Vagina (tissue), 2 donors: ENCODE measurements at regions not wholly inside any gene's neighbourhood (a gene's known extent, or its start where the extent isn't known, plus 50 kb on each side); places are given as distances from the start of the nearest gene placed in this dataset.
"Not testable (repeated sequence)": the region's sequence is repeated elsewhere in the genome, so short reads cannot be mapped to it uniquely, and the experiment has no call there.

Source experiments
- DNase-seq, 2 donors: peaks; one replicate each; pipeline ENCODE4 v3.0.0-alpha.2; 2017; ENCODE audit errors: extremely low spot score in 2 of 2
- H3K27ac ChIP-seq: fragments of 200-600 bp; sonication (generic); one replicate; pipeline ENCODE4 v1.5.1; 2019
- H3K27me3 ChIP-seq: fragments of 200-600 bp; sonication (generic); one replicate; pipeline ENCODE4 v1.5.1; 2019
- H3K36me3 ChIP-seq, 2 donors: fragments of 200-600 bp; sonication (generic); one replicate each; pipeline ENCODE4 v1.5.1; 2017 to 2019
- H3K4me1 ChIP-seq: fragments of 200-600 bp; sonication (generic); one replicate; pipeline ENCODE4 v1.5.1; 2019
- H3K4me3 ChIP-seq, 2 donors: fragments of 200-600 bp; sonication (generic); 1 replicate in 1 of 2; 2 replicates in 1 of 2; pipeline ENCODE4 v1.5.1; 2016 to 2019
- H3K9me3 ChIP-seq: fragments of 200-600 bp; sonication (generic); one replicate; pipeline ENCODE4 v1.5.1; 2019
- CTCF ChIP-seq, 3 experiments: fragments of 450-650 bp in 2 of 3; fragments of 200-600 bp in 1 of 3; sonication (generic) in 1 of 3; IDR thresholded peaks; one replicate each; pipeline ENCODE4 v1.5.1; 2017 to 2019; ENCODE audit warnings: antibody characterized with exemption in 3 of 3, mild to moderate bottlenecking in 2 of 3, moderate library complexity in 2 of 3
- POLR2A ChIP-seq, 2 donors: fragments of 450-650 bp; IDR thresholded peaks; one replicate each; pipeline ENCODE4 v1.6.1; 2017; ENCODE audit warnings: antibody characterized with exemption in 2 of 2, mild to moderate bottlenecking in 2 of 2, moderate library complexity in 2 of 2
- POLR2AphosphoS5 ChIP-seq, 2 donors: sonication (generic); formaldehyde crosslinking; IDR thresholded peaks; one replicate each; pipeline ENCODE4 v1.9.0; 2017; ENCODE audit warnings: antibody characterized with exemption in 2 of 2, mild to moderate bottlenecking in 2 of 2, low read depth in 1 of 2; ENCODE audit not compliant: insufficient read depth in 1 of 2
- intact Hi-C: fragments of 100-400 bp; cut with DNase I; formaldehyde crosslinking; loops from one replicate; pipeline ENCODE4 v1.15.1; 2023

GRCh38 chr4:134490863-134491262 lies 289.3 kb upstream of the PABPC4L start:
- no peaks in the 10 kb centered on the region for H3K4me1 ChIP-seq

DNA sequence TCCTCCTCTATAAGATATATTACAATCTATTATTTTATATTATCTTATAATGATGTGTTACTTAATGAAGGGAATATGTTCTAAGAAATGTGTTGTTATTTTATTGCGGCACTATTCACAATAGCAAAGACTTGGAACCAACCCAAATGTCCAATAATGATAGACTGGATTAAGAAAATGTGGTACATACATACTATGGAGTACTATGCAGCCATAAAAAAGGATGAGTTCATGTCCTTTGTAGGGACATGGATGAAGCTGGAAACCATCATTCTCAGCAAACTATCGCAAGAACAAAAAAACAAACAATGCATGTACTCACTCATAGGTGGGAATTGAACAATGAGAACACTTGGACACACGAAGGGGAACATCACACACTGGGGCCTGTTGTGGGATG lies 281.9 kb upstream of the PABPC4L start:
- H3K27ac ChIP-seq, H3K36me3 ChIP-seq, H3K4me3 ChIP-seq, H3K9me3 ChIP-seq, H3K4me1 ChIP-seq, H3K27me3 ChIP-seq, DNase-seq, intact Hi-C loops: not testable (repeated sequence)

More at GRCh38 chr4:134490863-134491262, 289.3 kb upstream of the PABPC4L start:
- Histone ChIP-seq H3K27me3 (no peaks in the 10 kb centered on the region), H3K9me3 (no peaks in the 10 kb centered on the region), H3K4me3 (no peak overlapping the region), H3K27ac (no peak overlapping the region), H3K36me3 (no peaks in the 10 kb centered on the region)
- DNase-seq: no peak
- intact Hi-C loops: no loop called here
- no peak for TF ChIP-seq CTCF (IDR thresholded peaks at IDR 0.05)
- TF ChIP-seq POLR2A (IDR thresholded peaks at IDR 0.05): no peak
- TF ChIP-seq POLR2AphosphoS5 (IDR thresholded peaks at IDR 0.05; ENCODE audit: insufficient read depth in 1 of 2, low read depth in 1 of 2): no peak

GRCh38 chr4:134471569-134471968 lies 270.0 kb upstream of the PABPC4L start:
- Histone ChIP-seq H3K4me1 (no peaks in the 10 kb centered on the region), H3K4me3 (no peak overlapping the region), H3K27ac (no peak overlapping the region), H3K27me3 (no peaks in the 10 kb centered on the region), H3K36me3 (no peaks in the 10 kb centered on the region), H3K9me3 (no peaks in the 10 kb centered on the region)
- intact Hi-C loops: no loop called here
- TF ChIP-seq POLR2A (IDR thresholded peaks at IDR 0.05) (no peak), POLR2AphosphoS5 (IDR thresholded peaks at IDR 0.05; ENCODE audit: insufficient read depth in 1 of 2, low read depth in 1 of 2) (no peak), CTCF (IDR thresholded peaks at IDR 0.05) (no peak)
- DNase-seq: no peak

DNA sequence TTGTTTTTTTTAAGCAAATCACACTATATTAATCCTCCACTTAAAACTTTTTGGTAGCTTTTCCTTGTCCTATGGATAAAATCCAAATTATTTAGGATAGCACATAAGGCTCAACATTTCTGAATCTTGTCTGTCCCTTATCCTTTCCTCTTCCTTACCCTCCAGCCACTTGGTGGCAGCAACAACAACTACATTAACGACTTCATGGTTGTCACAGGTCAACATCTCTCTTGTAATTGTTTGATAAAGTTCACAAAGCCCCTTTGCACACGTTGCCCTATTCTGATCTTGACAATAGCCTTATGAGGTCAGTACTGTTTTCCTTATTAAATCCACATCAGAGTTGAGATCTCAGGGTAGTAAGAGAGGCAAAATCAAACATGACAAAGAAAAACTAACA lies 269.0 kb upstream of the PABPC4L start:
- no peak for DNase-seq
- intact Hi-C loops: no loop called here

GRCh38 chr4:134465417-134465816 lies 263.8 kb upstream of the PABPC4L start:
- H3K9me3 ChIP-seq: no peaks in the 10 kb centered on the region
- no peaks in the 10 kb centered on the region for H3K27me3 ChIP-seq
- no peaks in the 10 kb centered on the region for H3K4me1 ChIP-seq
- intact Hi-C loops: no loop called here
- H3K4me3 ChIP-seq: no peak overlapping the region
- H3K36me3 ChIP-seq: no peaks in the 10 kb centered on the region
- no peak overlapping the region for H3K27ac ChIP-seq
- no peak for DNase-seq
- no peak for TF ChIP-seq POLR2AphosphoS5 (IDR thresholded peaks at IDR 0.05; ENCODE audit: insufficient read depth in 1 of 2, low read depth in 1 of 2)
- TF ChIP-seq CTCF (IDR thresholded peaks at IDR 0.05): no peak
- no peak for TF ChIP-seq POLR2A (IDR thresholded peaks at IDR 0.05)

More for the DNA sequence above, 269.0 kb upstream of the PABPC4L start:
- Histone ChIP-seq H3K9me3 (no peaks in the 10 kb centered on the region), H3K4me1 (no peaks in the 10 kb centered on the region), H3K36me3 (no peaks in the 10 kb centered on the region), H3K27me3 (no peaks in the 10 kb centered on the region), H3K4me3 (no peak overlapping the region), H3K27ac (no peak overlapping the region)
- no peak for TF ChIP-seq POLR2AphosphoS5 (IDR thresholded peaks at IDR 0.05; ENCODE audit: insufficient read depth in 1 of 2, low read depth in 1 of 2)
- TF ChIP-seq CTCF (IDR thresholded peaks at IDR 0.05): no peak
- no peak for TF ChIP-seq POLR2A (IDR thresholded peaks at IDR 0.05)

DNA sequence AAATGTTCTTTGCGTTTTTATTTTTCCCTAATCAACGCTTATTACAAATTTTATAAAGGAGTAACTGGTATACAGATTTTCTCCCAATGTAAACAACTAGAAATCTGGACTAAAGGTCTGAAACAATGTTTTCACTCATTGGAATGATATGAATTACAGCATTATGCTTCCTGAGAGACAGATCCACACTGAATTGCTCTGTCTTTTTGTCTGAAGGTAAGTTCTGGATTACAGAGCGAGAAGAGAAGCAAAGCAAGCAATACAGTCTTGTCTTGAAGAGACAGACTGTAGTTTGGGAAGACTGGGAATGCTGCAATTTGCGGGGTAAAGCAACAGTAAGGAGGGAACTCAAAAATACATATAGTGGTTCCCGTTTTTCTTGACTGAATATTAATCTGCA lies 262.2 kb upstream of the PABPC4L start:
- intact Hi-C loops: no loop called here
- Histone ChIP-seq H3K4me1 (no peaks in the 10 kb centered on the region), H3K27me3 (no peaks in the 10 kb centered on the region), H3K9me3 (no peaks in the 10 kb centered on the region), H3K4me3 (no peak overlapping the region), H3K27ac (no peak overlapping the region), H3K36me3 (no peaks in the 10 kb centered on the region)
- no peak for TF ChIP-seq POLR2AphosphoS5 (IDR thresholded peaks at IDR 0.05; ENCODE audit: insufficient read depth in 1 of 2, low read depth in 1 of 2)
- TF ChIP-seq CTCF (IDR thresholded peaks at IDR 0.05): no peak
- no peak for TF ChIP-seq POLR2A (IDR thresholded peaks at IDR 0.05)
- no peak for DNase-seq
